GM21423 (cell line): ENCODE measurements at regions not wholly inside any gene's neighbourhood (a gene's known extent, or its start where the extent isn't known, plus 50 kb on each side); places are given as distances from the start of the nearest gene placed in this dataset.

ENCODE experiments used
- ATAC-seq: cut with Tn5 transposase; IDR thresholded peaks from one replicate; pipeline ENCODE4 v1.9.1; 2021; ENCODE audit warnings: mild to moderate bottlenecking, moderate library complexity; ENCODE audit not compliant: unreplicated experiment

GRCh38 chr3:106371971-106372805 is 503.4 kb upstream of the CBLB start:
- no peak for ATAC-seq

- no peak for ATAC-seq
Measured at GRCh38 chr3:106372806-106373190, 504.0 kb upstream of the CBLB start.

GRCh38 chr3:106376016-106376570 is 507.3 kb upstream of the CBLB start:
- ATAC-seq: no peak

DNA sequence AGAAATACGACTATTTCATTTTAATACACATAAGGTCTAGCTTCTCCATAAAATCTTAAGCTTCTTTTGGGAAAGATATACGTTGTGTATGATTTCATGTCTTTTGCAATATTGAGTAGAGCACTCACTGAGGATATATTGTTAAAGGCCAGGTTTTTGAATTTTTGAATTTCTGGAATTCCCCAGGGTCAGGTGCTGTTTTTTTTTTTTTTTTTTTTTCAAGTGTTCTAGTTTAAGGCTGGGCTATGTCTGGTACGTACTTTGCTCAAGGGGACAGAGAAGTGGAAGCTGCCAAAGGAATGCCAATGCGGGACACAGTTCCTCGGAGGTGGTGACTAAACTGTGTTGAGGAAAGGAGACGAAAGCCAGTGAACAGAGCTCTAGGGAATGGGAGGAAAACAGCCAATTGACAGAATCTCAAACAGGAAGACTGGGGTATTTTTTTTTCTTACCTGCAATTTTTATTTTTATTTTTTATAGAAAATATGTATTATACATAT is 510.5 kb upstream of the CBLB start:
- ATAC-seq: no peak

GRCh38 chr3:106380232-106380631 is 511.4 kb upstream of the CBLB start:
- ATAC-seq: no peak

DNA sequence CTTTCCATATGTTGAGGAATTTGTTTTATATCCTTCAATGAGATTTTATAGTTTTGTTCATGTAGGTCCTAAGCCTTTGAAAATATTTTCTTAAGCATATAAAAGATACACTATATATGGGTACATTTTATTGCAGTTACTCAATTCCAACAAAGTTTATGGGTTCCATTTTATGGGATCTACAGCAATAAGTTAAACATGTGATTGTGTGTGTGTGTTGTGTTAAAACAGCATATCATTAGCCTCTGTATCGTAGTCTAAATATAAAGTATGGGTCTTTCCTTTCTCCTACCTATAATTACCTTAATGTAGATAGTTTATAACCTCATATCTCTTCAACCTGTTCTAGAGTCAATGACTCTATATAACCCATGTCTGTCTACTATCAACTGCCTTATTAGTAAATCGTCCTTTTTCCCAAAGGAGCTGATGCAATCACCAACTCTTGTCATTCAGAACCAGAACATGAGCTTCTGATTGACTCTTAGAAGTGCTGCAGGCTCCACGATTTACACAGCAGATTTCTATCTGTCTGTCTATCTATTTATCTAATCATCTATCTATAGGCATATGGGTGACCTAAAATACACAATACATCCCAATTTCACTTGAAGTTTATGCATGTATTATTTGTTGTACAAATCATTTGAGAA is 512.6 kb upstream of the CBLB start:
- no peak for ATAC-seq

- ATAC-seq: no peak
Measured at GRCh38 chr3:106381939-106382335, 513.1 kb upstream of the CBLB start.

GRCh38 chr3:106386050-106386449 is 517.2 kb upstream of the CBLB start:
- no peak for ATAC-seq

GRCh38 chr3:106392915-106393314 is 524.1 kb upstream of the CBLB start:
- no peak for ATAC-seq

GRCh38 chr3:106397006-106397405 is 528.2 kb upstream of the CBLB start:
- no peak for ATAC-seq

DNA sequence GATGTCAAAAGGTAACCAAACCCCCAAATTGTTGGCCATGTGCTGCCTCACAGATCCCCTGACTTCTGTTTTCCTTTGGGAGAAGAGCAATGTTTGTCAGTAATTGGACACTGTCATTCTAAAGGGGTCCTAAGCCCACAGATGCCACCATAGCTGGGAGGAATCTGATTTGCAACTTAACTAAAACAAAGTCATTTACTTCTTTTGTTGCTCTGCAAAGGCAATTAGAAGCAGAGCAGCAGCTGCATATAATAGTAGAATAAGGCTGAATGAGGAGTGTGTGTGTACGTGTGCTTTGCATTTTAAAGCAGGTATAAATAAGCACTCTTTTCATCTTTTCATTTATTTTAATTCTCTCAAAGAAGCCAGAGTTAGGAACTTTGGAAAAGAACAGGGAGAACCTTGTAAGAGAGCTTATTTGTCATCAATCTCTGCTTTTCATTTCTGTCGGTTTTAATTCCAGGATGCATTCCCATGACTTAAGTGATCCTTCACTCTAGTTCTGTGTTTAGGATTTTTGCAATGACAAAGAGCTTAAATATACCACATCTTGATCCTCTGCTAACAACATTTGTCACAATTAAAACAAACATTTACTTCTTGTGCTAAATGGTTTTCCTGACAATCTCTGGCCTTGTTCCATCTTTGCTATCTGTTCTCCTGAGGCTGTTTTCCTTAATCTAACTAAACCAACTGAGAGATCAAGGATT is 530.2 kb upstream of the CBLB start:
- no peak for ATAC-seq

DNA sequence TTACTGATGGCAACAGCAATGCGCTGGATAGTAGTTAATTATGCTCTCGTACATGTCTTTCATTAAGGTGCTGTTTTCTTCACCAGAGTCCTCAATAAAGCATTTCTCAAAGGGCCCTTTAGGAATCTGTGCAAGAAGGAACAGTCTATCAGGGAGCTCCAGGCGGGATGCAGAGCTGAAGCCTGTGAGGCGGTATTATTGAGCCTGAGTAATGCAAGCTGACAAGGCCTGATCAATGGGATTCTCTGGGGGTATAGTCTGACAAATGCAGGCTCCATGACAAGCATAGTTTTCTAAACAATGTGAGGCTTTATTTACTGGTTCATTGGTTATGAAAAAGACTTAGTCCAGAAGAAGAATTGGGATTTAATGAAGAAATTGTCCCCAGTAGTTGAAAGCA is 530.9 kb upstream of the CBLB start:
- ATAC-seq: no peak

DNA sequence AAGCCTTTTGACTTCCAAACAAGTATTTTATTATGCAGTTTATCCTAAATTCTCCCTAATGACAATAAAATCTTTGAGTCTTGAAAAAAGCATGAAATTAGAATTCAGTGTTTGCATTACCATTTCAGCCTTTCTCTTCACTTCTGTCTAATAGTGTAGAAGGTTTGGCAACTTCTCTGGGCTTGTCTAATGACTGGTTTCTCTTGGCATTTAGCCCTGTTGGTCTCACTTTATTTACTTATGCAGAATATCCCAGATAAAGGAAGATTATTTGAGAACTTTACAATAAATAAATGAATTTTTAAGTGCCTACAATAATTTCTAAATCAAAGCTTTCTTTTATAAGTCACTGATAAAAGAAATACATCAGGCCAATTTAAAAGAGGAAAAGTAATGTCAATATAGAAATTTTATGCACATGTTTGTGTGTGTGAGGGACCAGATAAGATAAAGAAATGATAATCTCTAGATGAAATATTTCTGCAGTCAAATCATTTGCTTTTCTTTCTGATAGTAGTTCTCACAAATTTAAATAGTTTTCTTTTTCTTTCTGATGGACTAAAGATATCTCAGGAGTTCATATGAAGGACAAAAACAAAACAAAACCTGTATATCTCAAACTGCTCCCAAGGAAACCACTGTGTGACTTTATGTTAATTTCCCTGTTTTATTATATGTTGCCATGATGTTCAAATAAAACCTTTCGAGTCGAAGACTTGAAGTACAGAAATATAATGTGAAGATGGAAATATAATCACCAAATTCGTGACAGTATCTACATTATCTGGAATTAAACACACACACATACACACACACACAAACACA is 533.1 kb upstream of the CBLB start:
- ATAC-seq: no peak

DNA sequence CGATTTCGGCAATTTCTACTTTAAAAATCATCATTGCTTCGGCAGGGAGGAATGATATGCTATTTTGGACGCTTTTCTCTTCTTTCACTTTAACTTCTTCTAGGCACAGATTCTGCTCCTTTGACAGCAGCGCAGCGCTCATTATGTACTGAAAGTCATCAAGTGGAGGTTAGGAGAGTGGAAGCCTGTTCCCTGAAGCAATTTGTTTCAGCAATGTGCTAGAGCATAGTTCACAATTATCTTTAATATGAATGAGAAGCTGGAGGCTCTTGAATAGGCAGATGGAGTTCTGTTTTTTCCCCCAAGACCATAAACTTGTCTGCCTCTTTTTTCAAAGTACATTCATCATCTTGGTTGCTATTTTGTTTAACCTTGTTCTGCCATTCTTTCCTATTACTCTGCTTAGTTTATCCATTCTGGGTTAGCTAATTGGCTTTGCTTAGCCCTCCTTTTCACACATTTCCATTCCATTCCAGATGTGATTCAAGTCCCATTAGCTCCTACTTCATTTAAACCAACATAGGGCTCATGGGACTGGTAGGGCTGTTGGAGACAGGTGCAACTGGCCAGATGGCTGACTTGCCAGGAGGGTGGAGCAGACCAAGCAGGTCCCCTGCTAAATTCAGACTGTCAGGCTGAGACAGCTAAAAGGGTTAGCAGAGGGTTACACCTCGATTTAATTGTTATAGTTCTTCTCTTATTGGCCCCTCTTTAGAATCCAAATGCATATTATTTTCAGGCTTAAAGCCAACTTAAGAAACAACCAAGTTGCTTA is 534.7 kb upstream of the CBLB start:
- no peak for ATAC-seq

GRCh38 chr3:106413683-106414082 is 544.9 kb upstream of the CBLB start:
- no peak for ATAC-seq

DNA sequence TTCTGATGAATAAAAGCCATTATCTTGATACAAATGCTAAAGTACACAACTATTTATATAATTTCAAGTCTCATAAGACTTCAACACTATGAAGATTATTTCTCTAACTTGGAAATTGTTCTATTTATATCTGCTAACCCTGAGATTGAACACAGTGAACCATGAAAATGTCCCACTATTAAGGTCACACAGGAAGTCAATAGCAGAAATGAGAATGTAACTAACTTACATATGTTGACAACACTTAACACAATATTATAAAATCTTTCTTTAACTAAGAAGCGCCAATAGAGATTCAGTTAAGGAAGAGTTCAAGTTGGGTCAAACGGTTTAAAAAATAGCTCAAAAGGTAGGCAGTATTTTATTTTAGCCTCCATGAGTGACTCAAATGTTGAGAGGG is 551.8 kb upstream of the CBLB start:
- ATAC-seq: peak; percentile 49

- ATAC-seq: no peak
Measured at GRCh38 chr3:106421426-106421825, 552.6 kb upstream of the CBLB start.

DNA sequence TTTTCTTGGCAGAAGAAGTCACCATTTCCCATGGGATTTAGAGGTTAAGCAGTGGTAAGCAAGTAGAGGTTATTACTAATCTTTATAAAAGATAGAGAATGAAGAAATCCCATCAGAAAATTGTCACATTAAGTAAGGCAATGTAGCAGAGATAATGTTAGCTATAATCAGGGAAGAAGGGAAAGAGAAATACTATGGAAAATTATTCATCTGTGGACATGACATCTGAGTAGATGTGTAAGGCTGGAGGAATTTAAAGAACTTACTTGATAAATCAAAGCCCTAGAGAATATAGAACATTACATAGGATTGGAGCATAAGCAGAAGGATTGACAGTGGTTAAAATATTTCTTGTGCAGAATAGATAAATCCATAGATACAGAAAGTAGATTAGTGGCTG is 553.1 kb upstream of the CBLB start:
- no peak for ATAC-seq

DNA sequence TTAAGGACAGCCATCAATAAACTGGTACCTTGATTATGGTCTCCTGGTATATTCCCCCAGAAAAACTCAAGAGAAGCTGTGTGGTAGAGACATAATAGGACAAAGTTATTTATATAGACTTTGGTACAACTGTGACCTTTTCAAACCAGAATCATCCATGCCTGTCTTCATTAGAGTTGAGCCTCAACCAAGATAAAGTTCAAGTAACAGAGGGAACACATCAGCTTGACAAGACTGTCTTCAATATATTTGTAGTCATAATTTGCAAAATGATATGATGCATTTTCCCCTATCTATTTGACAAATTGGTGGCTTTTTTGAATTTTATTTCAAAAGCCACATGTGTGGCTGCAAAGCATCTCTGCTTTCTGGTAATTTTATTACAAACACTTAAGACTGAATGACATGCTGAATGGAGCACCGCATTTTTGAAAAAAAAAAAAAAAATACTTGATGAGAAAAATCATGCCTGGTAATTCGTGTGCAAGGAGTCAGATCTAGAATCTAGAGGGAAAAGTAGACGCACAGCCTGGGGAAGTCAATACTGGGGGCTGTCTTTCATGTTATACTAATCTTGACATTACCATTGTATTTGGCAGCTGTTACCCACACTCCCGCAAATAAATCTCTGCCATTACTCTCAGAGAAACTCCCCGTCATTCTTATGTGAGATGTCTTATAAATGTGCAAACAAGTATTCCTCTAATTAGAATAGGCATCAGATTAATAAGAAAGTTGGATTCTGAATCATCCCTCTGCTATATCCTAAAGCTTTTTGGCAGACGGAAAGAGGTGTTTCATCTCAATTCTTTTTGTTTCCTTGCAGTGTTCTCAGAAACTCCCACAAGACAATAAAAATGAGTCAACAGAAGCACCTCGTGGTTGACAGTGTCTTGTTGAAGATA is 554.8 kb upstream of the CBLB start:
- ATAC-seq: no peak
